ENCODE measurements at regions not wholly inside any gene's neighbourhood (a gene's known extent, or its start where the extent isn't known, plus 50 kb on each side); places are given as distances from the start of the nearest gene placed in this dataset.

GRCh38 chr21:14825514-14825974 lies 239.3 kb downstream of the NRIP1 start:
- BruUV-seq (replicated peaks): no TSS peak
- TF ChIP-seq MAZ (CRISPR knock-in tag; conservative IDR thresholded peaks at IDR 0.05 in 1 of 2, IDR thresholded peaks at IDR 0.05 in 1 of 2): no peak
- TF ChIP-seq RAD51 (IDR thresholded peaks at IDR 0.05; ENCODE audit: borderline replicate concordance, low read depth): no peak
- TF ChIP-seq SMAD4 (CRISPR knock-in tag; conservative IDR thresholded peaks at IDR 0.05): no peak
- TF ChIP-seq ZBTB8A (IDR thresholded peaks at IDR 0.05; ENCODE audit: partially characterized antibody): no peak
- TF ChIP-seq ZNF263 (CRISPR knock-in tag; IDR thresholded peaks at IDR 0.05; ENCODE audit: borderline replicate concordance): no peak
- no peak for TF ChIP-seq ZC3H8 (IDR thresholded peaks at IDR 0.05)
- no peak for TF ChIP-seq ILF3 (IDR thresholded peaks at IDR 0.05; ENCODE audit: borderline replicate concordance)
- TF ChIP-seq PHTF2 (CRISPR knock-in tag; IDR thresholded peaks at IDR 0.05): no peak
- TF ChIP-seq NR1H2 (CRISPR knock-in tag; IDR thresholded peaks at IDR 0.05): no peak
- no peak for TF ChIP-seq SMARCE1 (IDR thresholded peaks at IDR 0.05)
- TF ChIP-seq HINFP (tag; conservative IDR thresholded peaks at IDR 0.05; ENCODE audit: low read depth): no peak
- no peak for TF ChIP-seq ELF4 (CRISPR knock-in tag; IDR thresholded peaks at IDR 0.05)
- TF ChIP-seq POLR2G (IDR thresholded peaks at IDR 0.05; ENCODE audit: low read depth, low read length): no peak
- TF ChIP-seq KLF6 (CRISPR knock-in tag; IDR thresholded peaks at IDR 0.05; ENCODE audit: borderline replicate concordance): no peak
- H3K4me1 ChIP-seq (replicated peaks in 1 of 2; ENCODE audit: control insufficient read depth in 2 of 2, insufficient read depth in 2 of 2, low read length in 2 of 2): peaks cover 0 to 5% of the 10 kb centered on the region in 2 experiments; a peak in 1 of 5 replicates
- ChIA-PET CTCF (ENCODE audit: low intra/inter-chr PET ratio) (no interaction called here), POLR2A (no interaction called here)
- H3K27me3 ChIP-seq (ENCODE audit: control insufficient read depth in 2 of 2, insufficient read depth in 2 of 2, low read length in 2 of 2): no peaks in the 10 kb centered on the region
- intact Hi-C loops (cut with micrococcal nuclease): no loop called here
- no peak for DNase-seq (ENCODE audit: extremely low read depth in 1 of 4, low spot score in 3 of 4)
- no peaks in the 10 kb centered on the region for H3K79me2 ChIP-seq (ENCODE audit: control insufficient read depth, insufficient read depth, low read length)
- no peak overlapping the region for H2AFZ ChIP-seq (ENCODE audit: low read depth, low read length)
- H3K27ac ChIP-seq (ENCODE audit: extremely low read depth, low read depth, low read length): no peak overlapping the region
- H3K4me3 ChIP-seq: no peak overlapping the region
- ATAC-seq: no peak
- WGBS (ENCODE audit: insufficient coverage, low coverage, missing lambda C conversion rate): 30% methylated on average over 3 of the region's 3 CpGs
- no peak overlapping the region for H3K4me2 ChIP-seq (ENCODE audit: insufficient read depth, low read length)
- H3K9me1 ChIP-seq (ENCODE audit: control insufficient read depth, insufficient read depth, low read length): no peaks in the 10 kb centered on the region
- H4K20me1 ChIP-seq (replicated peaks; ENCODE audit: control insufficient read depth, insufficient read depth, low read length): no peaks in the 10 kb centered on the region
- no peaks in the 10 kb centered on the region for H3K9me3 ChIP-seq (replicated peaks; ENCODE audit: control insufficient read depth, insufficient read depth, low read depth, low read length)
- no peak for FAIRE-seq
- in situ Hi-C loops (cut with MboI): loop anchor here (10.0 kb wide), 1 partner anchor 1411 kb away; no protein-coding TSS in a partner anchor
- no peaks in the 10 kb centered on the region for H3K36me3 ChIP-seq (ENCODE audit: control insufficient read depth, insufficient read depth, low read length)
- no peak overlapping the region for H3K9ac ChIP-seq (ENCODE audit: insufficient read depth in 1 of 2, low read depth in 2 of 2, low read length in 2 of 2)

All from K562 (cell line).